Vagina (tissue), 2 donors: ENCODE measurements at regions not wholly inside any gene's neighbourhood (a gene's known extent, or its start where the extent isn't known, plus 50 kb on each side); places are given as distances from the start of the nearest gene placed in this dataset.

Experiments
- DNase-seq, 2 donors: peaks; one replicate each; pipeline ENCODE4 v3.0.0-alpha.2; 2017; ENCODE audit errors: extremely low spot score in 2 of 2
- H3K27ac ChIP-seq: fragments of 200-600 bp; sonication (generic); one replicate; pipeline ENCODE4 v1.5.1; 2019
- H3K27me3 ChIP-seq: fragments of 200-600 bp; sonication (generic); one replicate; pipeline ENCODE4 v1.5.1; 2019
- H3K36me3 ChIP-seq, 2 donors: fragments of 200-600 bp; sonication (generic); one replicate each; pipeline ENCODE4 v1.5.1; 2017 to 2019
- H3K4me1 ChIP-seq: fragments of 200-600 bp; sonication (generic); one replicate; pipeline ENCODE4 v1.5.1; 2019
- H3K4me3 ChIP-seq, 2 donors: fragments of 200-600 bp; sonication (generic); 1 replicate in 1 of 2; 2 replicates in 1 of 2; pipeline ENCODE4 v1.5.1; 2016 to 2019
- H3K9me3 ChIP-seq: fragments of 200-600 bp; sonication (generic); one replicate; pipeline ENCODE4 v1.5.1; 2019
- CTCF ChIP-seq, 3 experiments: fragments of 450-650 bp in 2 of 3; fragments of 200-600 bp in 1 of 3; sonication (generic) in 1 of 3; IDR thresholded peaks; one replicate each; pipeline ENCODE4 v1.5.1; 2017 to 2019; ENCODE audit warnings: antibody characterized with exemption in 3 of 3, mild to moderate bottlenecking in 2 of 3, moderate library complexity in 2 of 3
- POLR2A ChIP-seq, 2 donors: fragments of 450-650 bp; IDR thresholded peaks; one replicate each; pipeline ENCODE4 v1.6.1; 2017; ENCODE audit warnings: antibody characterized with exemption in 2 of 2, mild to moderate bottlenecking in 2 of 2, moderate library complexity in 2 of 2
- POLR2AphosphoS5 ChIP-seq, 2 donors: sonication (generic); formaldehyde crosslinking; IDR thresholded peaks; one replicate each; pipeline ENCODE4 v1.9.0; 2017; ENCODE audit warnings: antibody characterized with exemption in 2 of 2, mild to moderate bottlenecking in 2 of 2, low read depth in 1 of 2; ENCODE audit not compliant: insufficient read depth in 1 of 2
- intact Hi-C: fragments of 100-400 bp; cut with DNase I; formaldehyde crosslinking; loops from one replicate; pipeline ENCODE4 v1.15.1; 2023

- TF ChIP-seq POLR2A (IDR thresholded peaks at IDR 0.05) (no peak), CTCF (IDR thresholded peaks at IDR 0.05) (no peak), POLR2AphosphoS5 (IDR thresholded peaks at IDR 0.05; ENCODE audit: insufficient read depth in 1 of 2, low read depth in 1 of 2) (no peak)
- Histone ChIP-seq H3K4me1 (no peaks in the 10 kb centered on the region), H3K9me3 (no peaks in the 10 kb centered on the region), H3K36me3 (no peaks in the 10 kb centered on the region), H3K27me3 (no peaks in the 10 kb centered on the region), H3K27ac (no peak overlapping the region), H3K4me3 (no peak overlapping the region)
- DNase-seq = no peak
- intact Hi-C loops = no loop called here
Measured at GRCh38 chr4:19278665-19279064, 973.0 kb upstream of the SLIT2 start.

- no peaks in the 10 kb centered on the region for H3K27me3 ChIP-seq
- no peak overlapping the region for H3K27ac ChIP-seq
- H3K9me3 ChIP-seq = no peaks in the 10 kb centered on the region
- no peaks in the 10 kb centered on the region for H3K36me3 ChIP-seq
- TF ChIP-seq POLR2AphosphoS5 (IDR thresholded peaks at IDR 0.05; ENCODE audit: insufficient read depth in 1 of 2, low read depth in 1 of 2) (no peak), POLR2A (IDR thresholded peaks at IDR 0.05) (no peak), CTCF (IDR thresholded peaks at IDR 0.05) (no peak)
- intact Hi-C loops = no loop called here
- H3K4me3 ChIP-seq = no peak overlapping the region
- H3K4me1 ChIP-seq = no peaks in the 10 kb centered on the region
- DNase-seq = no peak
Measured at GRCh38 chr4:19266566-19266965, 985.1 kb upstream of the SLIT2 start.

GRCh38 chr4:19262467-19262866, 989.2 kb upstream of the SLIT2 start:
- H3K4me3 ChIP-seq = no peak overlapping the region

GRCh38 chr4:19260346-19260745, 991.4 kb upstream of the SLIT2 start:
- Histone ChIP-seq H3K4me3 (no peak overlapping the region), H3K27ac (no peak overlapping the region), H3K9me3 (no peaks in the 10 kb centered on the region)

More at GRCh38 chr4:19262467-19262866, 989.2 kb upstream of the SLIT2 start:
- Histone ChIP-seq H3K27me3 (no peaks in the 10 kb centered on the region), H3K27ac (no peak overlapping the region), H3K4me1 (no peaks in the 10 kb centered on the region), H3K9me3 (no peaks in the 10 kb centered on the region), H3K36me3 (no peaks in the 10 kb centered on the region)
- no peak for TF ChIP-seq POLR2AphosphoS5 (IDR thresholded peaks at IDR 0.05; ENCODE audit: insufficient read depth in 1 of 2, low read depth in 1 of 2)
- intact Hi-C loops = no loop called here
- DNase-seq = no peak

GRCh38 chr4:19259920-19260319, 991.8 kb upstream of the SLIT2 start:
- DNase-seq = no peak
- no peaks in the 10 kb centered on the region for H3K4me1 ChIP-seq
- H3K4me3 ChIP-seq = no peak overlapping the region
- no peaks in the 10 kb centered on the region for H3K36me3 ChIP-seq
- no peaks in the 10 kb centered on the region for H3K27me3 ChIP-seq
- no peaks in the 10 kb centered on the region for H3K9me3 ChIP-seq
- intact Hi-C loops = no loop called here
- TF ChIP-seq POLR2A (IDR thresholded peaks at IDR 0.05) (no peak), POLR2AphosphoS5 (IDR thresholded peaks at IDR 0.05; ENCODE audit: insufficient read depth in 1 of 2, low read depth in 1 of 2) (no peak), CTCF (IDR thresholded peaks at IDR 0.05) (no peak)
- no peak overlapping the region for H3K27ac ChIP-seq

More at GRCh38 chr4:19260346-19260745, 991.4 kb upstream of the SLIT2 start:
- DNase-seq = no peak
- intact Hi-C loops = no loop called here
- no peaks in the 10 kb centered on the region for H3K27me3 ChIP-seq
- no peaks in the 10 kb centered on the region for H3K4me1 ChIP-seq
- no peaks in the 10 kb centered on the region for H3K36me3 ChIP-seq
- TF ChIP-seq POLR2AphosphoS5 (IDR thresholded peaks at IDR 0.05; ENCODE audit: insufficient read depth in 1 of 2, low read depth in 1 of 2) (no peak), CTCF (IDR thresholded peaks at IDR 0.05) (no peak), POLR2A (IDR thresholded peaks at IDR 0.05) (no peak)
